SK-N-SH treated with all-trans-retinoic acid at 6 μM for 48 hours (cell line): ENCODE measurements at regions not wholly inside any gene's neighbourhood (a gene's known extent, or its start where the extent isn't known, plus 50 kb on each side); places are given as distances from the start of the nearest gene placed in this dataset.

Experiments used
- ATAC-seq: fragments of 200-7000 bp; cut with Tn5 transposase; 3 replicates; pipeline ENCODE4 v1.9.1; 2020; ENCODE audit warnings: mild to moderate bottlenecking, moderate library complexity
- ARNTL ChIP-seq: fragments of 450-650 bp; formaldehyde crosslinking; IDR thresholded peaks from 2 replicates; pipeline ENCODE4 v1.5.0; 2020; ENCODE audit warnings: low read depth, mild to moderate bottlenecking, moderate library complexity, borderline replicate concordance
- BACH2 ChIP-seq: fragments of 250-450 bp; sonication (Bioruptor Pico); IDR thresholded peaks from 2 replicates; pipeline ENCODE4 v1.9.0; 2021; ENCODE audit warnings: mild to moderate bottlenecking, borderline replicate concordance
- CSRNP3 ChIP-seq: fragments of 250-450 bp; sonication (Bioruptor Pico); IDR thresholded peaks from 2 replicates; pipeline ENCODE4 v1.5.1; 2021; ENCODE audit warnings: mild to moderate bottlenecking, moderate library complexity
- ESRRG ChIP-seq: fragments of 250-450 bp; sonication (Bioruptor Pico); IDR thresholded peaks from 2 replicates; pipeline ENCODE4 v1.6.1; 2021; ENCODE audit warnings: mild to moderate bottlenecking
- GLIS3 ChIP-seq: fragments of 250-450 bp; sonication (Bioruptor Pico); IDR thresholded peaks from 2 replicates; pipeline ENCODE4 v1.5.0; 2020; ENCODE audit warnings: mild to moderate bottlenecking, moderate library complexity
- ISL1 ChIP-seq: fragments of 250-450 bp; sonication (Bioruptor Pico); IDR thresholded peaks from 2 replicates; pipeline ENCODE4 v2.1.2; 2022; ENCODE audit warnings: mild to moderate bottlenecking, moderate library complexity
- PATZ1 ChIP-seq: fragments of 250-450 bp; sonication (Bioruptor Pico); IDR thresholded peaks from 2 replicates; pipeline ENCODE4 v1.8.0; 2020; ENCODE audit warnings: mild to moderate bottlenecking, moderate library complexity, borderline replicate concordance
- PPARA ChIP-seq: fragments of 250-450 bp; sonication (Bioruptor Pico); IDR thresholded peaks from 2 replicates; pipeline ENCODE4 v1.5.0; 2020; ENCODE audit warnings: mild to moderate bottlenecking, borderline replicate concordance
- RARB ChIP-seq: fragments of 250-450 bp; sonication (Bioruptor Pico); IDR thresholded peaks from 2 replicates; pipeline ENCODE4 v1.8.0; 2021; ENCODE audit warnings: mild to moderate bottlenecking, moderate library complexity
- SNAI2 ChIP-seq: fragments of 250-450 bp; sonication (Bioruptor Pico); IDR thresholded peaks from 2 replicates; pipeline ENCODE4 v1.5.0; 2020; ENCODE audit warnings: mild to moderate bottlenecking, moderate library complexity
- TCF4 ChIP-seq: fragments of 250-450 bp; sonication (Bioruptor Pico); IDR thresholded peaks from 2 replicates; pipeline ENCODE4 v1.8.0; 2021; ENCODE audit warnings: mild to moderate bottlenecking, moderate library complexity, borderline replicate concordance
- TOX ChIP-seq: fragments of 250-450 bp; sonication (Bioruptor Pico); IDR thresholded peaks from 2 replicates; pipeline ENCODE4 v1.8.0; 2021; ENCODE audit warnings: mild to moderate bottlenecking, moderate library complexity, borderline replicate concordance
- TSHZ2 ChIP-seq: fragments of 250-450 bp; sonication (Bioruptor Pico); IDR thresholded peaks from 2 replicates; pipeline ENCODE4 v1.5.0; 2020; ENCODE audit warnings: mild to moderate bottlenecking, moderate library complexity
- ZC3H10 ChIP-seq: fragments of 250-450 bp; sonication (Bioruptor Pico); IDR thresholded peaks from 2 replicates; pipeline ENCODE4 v1.5.1; 2021; ENCODE audit warnings: mild to moderate bottlenecking, moderate library complexity
- ZFP3 ChIP-seq: fragments of 250-450 bp; sonication (Bioruptor Pico); IDR thresholded peaks from 2 replicates; pipeline ENCODE4 v1.5.0; 2020; ENCODE audit warnings: mild to moderate bottlenecking, moderate library complexity
- ZFP30 ChIP-seq: fragments of 450-650 bp; formaldehyde crosslinking; IDR thresholded peaks from 2 replicates; pipeline ENCODE4 v1.5.0; 2022; ENCODE audit warnings: mild to moderate bottlenecking, moderate library complexity
- ZNF565 ChIP-seq: fragments of 450-650 bp; formaldehyde crosslinking; conservative IDR thresholded peaks from 2 replicates; pipeline ENCODE4 v1.5.0; 2020; ENCODE audit warnings: low read depth, mild to moderate bottlenecking, moderate library complexity
- ZNF70 ChIP-seq: fragments of 450-650 bp; formaldehyde crosslinking; IDR thresholded peaks from 2 replicates; pipeline ENCODE4 v1.5.0; 2020; ENCODE audit warnings: mild to moderate bottlenecking, moderate library complexity
- ZNF8 ChIP-seq: fragments of 450-650 bp; formaldehyde crosslinking; IDR thresholded peaks from 2 replicates; pipeline ENCODE4 v1.5.0; 2020; ENCODE audit warnings: mild to moderate bottlenecking, moderate library complexity
- TF ChIP-seq, protein P1 (sequence below): fragments of 250-450 bp; sonication (Bioruptor Pico); IDR thresholded peaks from 2 replicates; pipeline ENCODE4 v1.8.0; 2021; ENCODE audit warnings: low read depth, mild to moderate bottlenecking, moderate library complexity, borderline replicate concordance
- TF ChIP-seq, protein P2 (sequence below): fragments of 250-450 bp; sonication (Bioruptor Pico); IDR thresholded peaks from 2 replicates; pipeline ENCODE4 v1.5.1; 2020; ENCODE audit warnings: low read depth, mild to moderate bottlenecking, moderate library complexity

DNA sequence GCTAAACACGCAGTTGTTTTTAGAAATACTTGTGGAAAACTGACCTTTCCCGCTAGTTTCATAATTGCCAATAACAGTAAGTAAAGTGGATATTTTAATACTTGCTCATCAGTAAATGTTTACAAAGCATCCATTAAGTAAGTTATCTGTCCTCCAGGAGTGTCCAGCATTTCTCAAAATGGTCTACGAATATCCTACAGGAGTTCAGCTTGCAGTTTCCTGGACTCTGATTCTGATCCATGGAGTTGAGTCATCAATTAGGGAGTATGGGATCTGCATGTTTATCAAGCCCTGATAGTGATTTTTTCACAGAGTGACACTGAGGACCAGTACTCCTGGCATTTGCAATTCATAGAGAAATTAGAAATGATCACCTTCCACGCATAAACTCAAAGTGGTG, 325.2 kb upstream of the AADAT start:
- TF ChIP-seq CSRNP3 (CRISPR knock-in tag) (no peak), RARB (CRISPR knock-in tag) (no peak), SNAI2 (CRISPR knock-in tag) (no peak), GLIS3 (no peak), ZFP3 (CRISPR knock-in tag) (no peak), ARNTL (CRISPR knock-in tag) (no peak), BACH2 (CRISPR knock-in tag) (no peak), ESRRG (no peak), ISL1 (CRISPR knock-in tag) (no peak), ZFP30 (no peak), TCF4 (CRISPR knock-in tag) (no peak)
- ATAC-seq, result peak; percentile 94

DNA sequence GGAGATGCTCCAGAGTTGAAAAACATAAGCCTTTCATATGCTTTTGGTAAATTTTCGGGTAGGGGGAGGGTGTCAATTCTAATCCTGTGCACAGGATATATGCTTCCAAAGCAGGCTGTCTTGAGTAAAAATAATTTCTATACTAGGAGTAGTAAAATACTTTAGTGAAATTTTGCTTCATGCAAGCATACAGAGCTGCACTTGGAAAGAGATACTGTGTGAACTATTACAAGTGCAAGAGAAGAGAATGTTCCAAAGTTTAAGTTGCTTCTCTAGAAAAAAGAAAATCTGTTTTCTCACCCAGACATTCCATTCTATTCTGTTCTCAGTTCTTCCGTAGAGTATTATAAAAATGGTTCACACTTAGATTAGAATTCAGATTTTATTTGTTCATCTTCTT, 324.6 kb upstream of the AADAT start:
- no peak for TF ChIP-seq TCF4 (CRISPR knock-in tag)
- TF ChIP-seq, protein P1, sequence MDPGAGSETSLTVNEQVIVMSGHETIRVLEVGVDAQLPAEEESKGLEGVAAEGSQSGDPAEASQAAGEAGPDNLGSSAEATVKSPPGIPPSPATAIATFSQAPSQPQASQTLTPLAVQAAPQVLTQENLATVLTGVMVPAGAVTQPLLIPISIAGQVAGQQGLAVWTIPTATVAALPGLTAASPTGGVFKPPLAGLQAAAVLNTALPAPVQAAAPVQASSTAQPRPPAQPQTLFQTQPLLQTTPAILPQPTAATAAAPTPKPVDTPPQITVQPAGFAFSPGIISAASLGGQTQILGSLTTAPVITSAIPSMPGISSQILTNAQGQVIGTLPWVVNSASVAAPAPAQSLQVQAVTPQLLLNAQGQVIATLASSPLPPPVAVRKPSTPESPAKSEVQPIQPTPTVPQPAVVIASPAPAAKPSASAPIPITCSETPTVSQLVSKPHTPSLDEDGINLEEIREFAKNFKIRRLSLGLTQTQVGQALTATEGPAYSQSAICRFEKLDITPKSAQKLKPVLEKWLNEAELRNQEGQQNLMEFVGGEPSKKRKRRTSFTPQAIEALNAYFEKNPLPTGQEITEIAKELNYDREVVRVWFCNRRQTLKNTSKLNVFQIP, result no peak
- TF ChIP-seq ZNF70 (CRISPR knock-in tag), result no peak
- no peak for TF ChIP-seq PATZ1 (CRISPR knock-in tag)
- TF ChIP-seq BACH2 (CRISPR knock-in tag), result no peak
- TF ChIP-seq PPARA (CRISPR knock-in tag), result no peak
- TF ChIP-seq, protein P2, sequence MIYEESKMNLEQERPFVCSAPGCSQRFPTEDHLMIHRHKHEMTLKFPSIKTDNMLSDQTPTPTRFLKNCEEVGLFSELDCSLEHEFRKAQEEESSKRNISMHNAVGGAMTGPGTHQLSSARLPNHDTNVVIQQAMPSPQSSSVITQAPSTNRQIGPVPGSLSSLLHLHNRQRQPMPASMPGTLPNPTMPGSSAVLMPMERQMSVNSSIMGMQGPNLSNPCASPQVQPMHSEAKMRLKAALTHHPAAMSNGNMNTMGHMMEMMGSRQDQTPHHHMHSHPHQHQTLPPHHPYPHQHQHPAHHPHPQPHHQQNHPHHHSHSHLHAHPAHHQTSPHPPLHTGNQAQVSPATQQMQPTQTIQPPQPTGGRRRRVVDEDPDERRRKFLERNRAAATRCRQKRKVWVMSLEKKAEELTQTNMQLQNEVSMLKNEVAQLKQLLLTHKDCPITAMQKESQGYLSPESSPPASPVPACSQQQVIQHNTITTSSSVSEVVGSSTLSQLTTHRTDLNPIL (CRISPR knock-in tag), result no peak
- no peak for TF ChIP-seq ARNTL (CRISPR knock-in tag)
- TF ChIP-seq TSHZ2 (CRISPR knock-in tag), result no peak
- no peak for TF ChIP-seq ZFP3 (CRISPR knock-in tag)
- TF ChIP-seq ZNF8 (CRISPR knock-in tag), result no peak
- TF ChIP-seq TOX, result no peak
- no peak for TF ChIP-seq SNAI2 (CRISPR knock-in tag)
- no peak for TF ChIP-seq ZNF565 (CRISPR knock-in tag)
- no peak for TF ChIP-seq GLIS3
- TF ChIP-seq CSRNP3 (CRISPR knock-in tag), result no peak
- no peak for TF ChIP-seq ZC3H10
- peak; percentile 60 for ATAC-seq
